PC-9 (cell line): ENCODE measurements at regions not wholly inside any gene's neighbourhood (a gene's known extent, or its start where the extent isn't known, plus 50 kb on each side); places are given as distances from the start of the nearest gene placed in this dataset.

ENCODE experiments used
- BruUV-seq: library from RNA; stranded (reverse); fragments of 400-500 nt; replicated peaks from 2 replicates; lab custom pipeline; 2021; lab: Mats Ljungman, UMichigan
- CTCF ChIA-PET: fragments of 300-600 bp; sonication (Branson Sonifier 250); formaldehyde crosslinking; loops from one replicate; lab custom pipeline; 2022; ENCODE audit warnings: antibody characterized with exemption; lab: Charles Lee
- POLR2A ChIA-PET: fragments of 300-600 bp; sonication (Branson Sonifier 250); formaldehyde crosslinking; loops from one replicate; lab custom pipeline; 2022; ENCODE audit warnings: antibody characterized with exemption; ENCODE audit not compliant: unreplicated experiment; lab: Charles Lee
- DNase-seq, 2 experiments: peaks; one replicate each; pipeline versions ENCODE4 v3.0.0 to v3.0.0-alpha.2; 2015 to 2022; ENCODE audit warnings: mixed read lengths in 1 of 2
- H2AFZ ChIP-seq: fragments of 200-600 bp; sonication (generic); 2 replicates; pipeline ENCODE4 v1.8.1; 2017; ENCODE audit warnings: antibody characterized with exemption
- H3F3A ChIP-seq: fragments of 200-600 bp; sonication (generic); 2 replicates; pipeline ENCODE4 v1.8.1; 2017; ENCODE audit warnings: antibody characterized with exemption, mild to moderate bottlenecking, low read depth; ENCODE audit not compliant: insufficient read depth
- H3K27ac ChIP-seq: fragments of 200-600 bp; sonication (generic); 2 replicates; pipeline ENCODE4 v1.6.1; 2016; ENCODE audit warnings: mixed run types
- H3K27me3 ChIP-seq: fragments of 200-600 bp; sonication (generic); 2 replicates; pipeline ENCODE4 v1.6.1; 2016; ENCODE audit warnings: low read depth, mixed run types; ENCODE audit not compliant: insufficient read depth
- H3K36me3 ChIP-seq: fragments of 200-600 bp; sonication (generic); 2 replicates; pipeline ENCODE4 v1.6.1; 2016; ENCODE audit warnings: low read depth, mixed run types
- H3K4me1 ChIP-seq: fragments of 200-600 bp; sonication (generic); replicated peaks from 2 replicates; pipeline ENCODE4 v1.6.1; 2016; ENCODE audit warnings: mixed run types; ENCODE audit not compliant: insufficient read depth
- H3K4me2 ChIP-seq: fragments of 200-600 bp; sonication (generic); 2 replicates; pipeline ENCODE4 v1.6.1; 2017; ENCODE audit warnings: mixed run types
- H3K4me3 ChIP-seq: fragments of 200-600 bp; sonication (generic); 2 replicates; pipeline ENCODE4 v1.6.1; 2016; ENCODE audit warnings: mixed run types
- H3K79me2 ChIP-seq: fragments of 200-600 bp; sonication (generic); 2 replicates; pipeline ENCODE4 v1.6.1; 2017; ENCODE audit warnings: low read depth, mixed run types
- H3K9me2 ChIP-seq: fragments of 200-600 bp; sonication (generic); 2 replicates; pipeline ENCODE4 v1.8.1; 2017; ENCODE audit warnings: mild to moderate bottlenecking; ENCODE audit not compliant: insufficient read depth
- H3K9me3 ChIP-seq: fragments of 200-600 bp; sonication (generic); 2 replicates; pipeline ENCODE4 v1.8.1; 2016; ENCODE audit warnings: low read depth; ENCODE audit not compliant: insufficient read depth
- H4K20me1 ChIP-seq: fragments of 200-600 bp; sonication (generic); 2 replicates; pipeline ENCODE4 v1.8.1; 2017; ENCODE audit not compliant: insufficient read depth
- CTCF ChIP-seq: fragments of 200-600 bp; sonication (generic); conservative IDR thresholded peaks from 2 replicates; pipeline ENCODE4 v1.6.1; 2017; ENCODE audit warnings: mixed run types, antibody characterized with exemption, mild to moderate bottlenecking, moderate library complexity
- EZH2 ChIP-seq: fragments of 200-600 bp; sonication (generic); IDR thresholded peaks from 2 replicates; pipeline ENCODE4 v1.8.0; 2017; ENCODE audit warnings: antibody characterized with exemption, low read depth
- intact Hi-C: fragments of 100-400 bp; cut with micrococcal nuclease; formaldehyde crosslinking; loops from one replicate; pipeline ENCODE4 v1.10.0; 2022; ENCODE audit not compliant: unreplicated experiment

- H3K9me3 ChIP-seq: no peaks in the 10 kb centered on the region
- no peak overlapping the region for H3K4me3 ChIP-seq
- H3K36me3 ChIP-seq: no peaks in the 10 kb centered on the region
- no peaks in the 10 kb centered on the region for H3K4me1 ChIP-seq
- H3K27me3 ChIP-seq: peaks cover 63% of the 10 kb centered on the region
- no peaks in the 10 kb centered on the region; the same call in 1 of the 2 replicates for H4K20me1 ChIP-seq
- H3K79me2 ChIP-seq: no peaks in the 10 kb centered on the region
- CTCF ChIA-PET: no interaction called here
- no TSS peak for BruUV-seq
- no peaks in the 10 kb centered on the region for H3K9me2 ChIP-seq
- H3K27ac ChIP-seq: no peak overlapping the region
- intact Hi-C loops: no loop called here
- POLR2A ChIA-PET: no interaction called here
- no peaks in the 10 kb centered on the region for H3F3A ChIP-seq
- H2AFZ ChIP-seq: no peak overlapping the region
- TF ChIP-seq EZH2 (no peak), CTCF (no peak)
- no peak for DNase-seq
- H3K4me2 ChIP-seq: no peak overlapping the region
Measured at GRCh38 chr10:131532291-131532690, 220.8 kb upstream of the TCERG1L start.

- no peaks in the 10 kb centered on the region for H3K79me2 ChIP-seq
Measured at GRCh38 chr10:131532745-131533341, 221.3 kb upstream of the TCERG1L start.

GRCh38 chr10:131533846-131534526 lies 222.5 kb upstream of the TCERG1L start:
- no peak overlapping the region for H3K4me3 ChIP-seq
- no peaks in the 10 kb centered on the region for H3F3A ChIP-seq
- peaks cover 61% of the 10 kb centered on the region for H3K27me3 ChIP-seq
- ChIA-PET CTCF (no interaction called here), POLR2A (no interaction called here)
- no peak overlapping the region for H3K27ac ChIP-seq
- intact Hi-C loops: no loop called here
- no peaks in the 10 kb centered on the region for H3K36me3 ChIP-seq
- no peaks in the 10 kb centered on the region for H3K9me2 ChIP-seq
- no peak overlapping the region for H2AFZ ChIP-seq
- H3K4me2 ChIP-seq: no peak overlapping the region
- BruUV-seq: no TSS peak
- H3K9me3 ChIP-seq: no peaks in the 10 kb centered on the region
- H3K4me1 ChIP-seq: no peaks in the 10 kb centered on the region
- H3K79me2 ChIP-seq: no peaks in the 10 kb centered on the region
- no peaks in the 10 kb centered on the region; the same call in 1 of the 2 replicates for H4K20me1 ChIP-seq
- DNase-seq: no peak
- TF ChIP-seq CTCF (no peak), EZH2 (no peak)

More at GRCh38 chr10:131532745-131533341, 221.3 kb upstream of the TCERG1L start:
- H3K4me3 ChIP-seq: no peak overlapping the region
- no peaks in the 10 kb centered on the region for H3K36me3 ChIP-seq
- DNase-seq: no peak
- H3K27ac ChIP-seq: no peak overlapping the region
- BruUV-seq: no TSS peak
- no peak for TF ChIP-seq CTCF
- TF ChIP-seq EZH2: no peak
- peaks cover 63% of the 10 kb centered on the region for H3K27me3 ChIP-seq
- ChIA-PET POLR2A (no interaction called here), CTCF (no interaction called here)
- H3K9me2 ChIP-seq: no peaks in the 10 kb centered on the region
- H3K4me1 ChIP-seq: no peaks in the 10 kb centered on the region
- H3F3A ChIP-seq: no peaks in the 10 kb centered on the region
- no peaks in the 10 kb centered on the region for H3K9me3 ChIP-seq
- no peak overlapping the region for H3K4me2 ChIP-seq
- no peak overlapping the region for H2AFZ ChIP-seq
- intact Hi-C loops: no loop called here
- H4K20me1 ChIP-seq: no peaks in the 10 kb centered on the region; the same call in 1 of the 2 replicates
